HG03045 (cell line): ENCODE measurements at regions not wholly inside any gene's neighbourhood (a gene's known extent, or its start where the extent isn't known, plus 50 kb on each side); places are given as distances from the start of the nearest gene placed in this dataset.
"Not testable (repeated sequence)": the region's sequence is repeated elsewhere in the genome, so short reads cannot be mapped to it uniquely, and the experiment has no call there.

Experiments
- ATAC-seq: cut with Tn5 transposase; IDR thresholded peaks from one replicate; pipeline ENCODE4 v1.9.1; 2021; ENCODE audit warnings: mild to moderate bottlenecking, moderate library complexity; ENCODE audit not compliant: unreplicated experiment

DNA sequence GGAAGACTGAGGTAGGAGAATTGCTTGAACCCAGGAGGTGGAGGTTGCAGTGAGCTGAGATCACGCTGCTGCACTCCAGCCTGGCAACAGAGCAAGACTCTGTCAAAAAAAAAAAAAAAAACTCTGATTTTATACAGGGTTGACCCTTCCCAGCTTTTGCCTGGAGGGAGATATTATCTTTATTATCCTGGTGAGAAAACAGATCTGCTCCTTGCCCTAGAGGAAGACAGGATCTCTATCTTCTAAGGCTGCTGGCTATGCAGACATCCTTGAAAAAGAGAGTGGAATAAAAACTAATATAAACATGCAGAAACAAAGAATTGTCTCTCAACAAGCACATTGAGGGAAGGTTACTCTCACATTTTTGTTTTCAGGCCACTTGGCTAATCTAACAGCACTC is 1503.4 kb upstream of the WWC1 start:
- no peak for ATAC-seq

DNA sequence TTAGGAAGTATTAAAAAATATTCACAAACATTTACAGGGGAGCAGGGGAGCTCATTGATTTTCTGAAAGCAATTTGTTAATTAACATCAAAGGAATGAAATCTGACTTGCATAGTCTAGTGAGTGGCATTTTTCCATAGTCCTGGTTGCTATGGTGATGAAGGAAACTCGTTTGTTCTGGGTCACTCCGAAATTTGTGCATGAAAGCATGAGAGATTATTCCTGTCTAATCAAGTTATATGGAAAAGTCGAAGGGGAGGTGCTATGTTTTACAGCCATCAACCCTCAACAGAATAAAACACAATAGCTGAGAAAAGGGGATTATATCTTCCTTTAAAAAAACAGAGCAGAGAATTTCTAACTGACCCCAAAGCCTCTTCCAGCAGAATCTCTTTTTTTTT is 1495.7 kb upstream of the WWC1 start:
- ATAC-seq, result no peak

DNA sequence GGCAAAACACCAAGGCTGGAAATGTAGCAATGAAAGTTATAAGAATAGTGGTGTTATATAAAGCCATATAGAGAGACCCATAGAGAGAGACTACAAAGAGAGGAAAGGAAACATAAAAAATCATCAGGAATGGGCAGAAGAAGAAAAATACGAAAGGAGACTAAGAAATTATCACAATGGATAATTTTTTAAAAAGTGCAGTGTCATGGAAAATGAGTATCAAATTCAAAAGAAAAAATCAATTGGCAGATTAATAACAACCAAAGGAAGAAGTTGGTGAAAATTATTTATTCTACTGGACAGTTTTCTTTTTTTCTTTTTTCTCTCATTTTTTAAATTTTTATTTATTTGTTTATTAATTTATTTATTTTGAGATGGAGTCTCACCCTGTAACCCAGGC is 1488.4 kb upstream of the WWC1 start:
- no peak for ATAC-seq

DNA sequence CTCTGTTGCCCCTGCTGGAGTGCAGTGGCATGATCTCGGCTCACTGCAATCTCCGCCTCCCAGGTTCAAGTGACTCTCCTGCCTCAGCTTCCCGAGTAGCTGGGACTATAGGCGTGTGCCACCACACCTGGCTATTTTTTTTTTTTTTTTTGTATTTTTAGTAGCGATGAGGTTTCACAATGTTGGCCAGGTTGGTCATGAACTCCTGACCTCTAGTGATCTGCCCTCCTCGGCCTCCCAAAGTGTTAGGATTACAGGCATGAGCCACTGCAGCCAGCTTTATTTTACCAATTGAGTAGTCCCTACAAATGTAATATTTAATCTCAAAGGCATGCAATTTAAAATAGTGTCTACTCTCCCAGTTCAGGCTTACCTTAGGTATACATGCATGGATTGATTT is 1487.2 kb upstream of the WWC1 start:
- not testable (repeated sequence) for ATAC-seq

DNA sequence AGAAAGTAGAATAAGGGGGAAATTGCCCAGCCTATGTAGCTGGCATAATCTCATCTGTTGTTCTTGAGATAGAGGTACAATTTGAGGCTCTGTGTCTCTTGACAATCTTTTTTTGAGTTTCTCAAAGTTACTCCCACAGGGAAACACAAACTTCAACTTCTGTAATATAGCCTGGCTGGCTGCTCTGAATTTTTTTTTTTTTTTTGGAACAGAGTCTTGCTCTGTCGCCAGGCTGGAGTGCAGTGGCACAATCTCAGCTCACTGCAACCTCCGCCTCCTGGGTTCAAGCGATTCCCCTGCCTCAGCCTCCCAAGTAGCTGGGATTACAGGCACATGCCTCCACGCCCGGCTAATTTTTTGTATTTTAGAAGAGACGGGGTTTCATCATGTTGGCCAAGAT is 1486.8 kb upstream of the WWC1 start:
- not testable (repeated sequence) for ATAC-seq

DNA sequence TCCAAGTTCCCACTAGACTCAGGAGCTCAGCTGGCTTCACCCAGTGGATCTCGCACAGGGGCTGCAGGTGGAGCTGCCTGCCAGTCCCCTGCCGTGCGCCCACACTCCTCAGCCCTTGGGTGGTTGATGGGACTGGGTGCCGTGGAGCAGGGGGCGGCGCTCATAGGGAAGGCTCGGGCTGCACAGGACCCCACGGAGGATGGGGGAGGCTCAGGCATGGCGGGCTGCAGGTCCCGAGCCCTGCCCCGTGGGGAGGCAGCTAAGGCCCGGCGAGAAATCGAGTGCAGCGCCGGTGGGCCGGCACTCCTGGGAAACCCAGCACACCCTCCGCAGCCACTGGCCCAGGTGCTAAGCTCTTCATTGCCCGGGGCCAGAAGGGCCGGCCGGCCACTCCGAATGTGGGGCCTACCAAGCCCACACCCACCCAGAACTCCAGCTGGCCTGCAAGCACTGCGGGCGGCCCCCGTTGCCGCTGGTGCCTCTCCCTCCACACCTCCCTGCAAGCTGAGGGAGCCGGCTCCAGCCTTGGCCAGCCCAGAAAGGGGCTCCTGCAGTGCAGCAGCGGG is 1481.3 kb upstream of the WWC1 start:
- not testable (repeated sequence) for ATAC-seq

DNA sequence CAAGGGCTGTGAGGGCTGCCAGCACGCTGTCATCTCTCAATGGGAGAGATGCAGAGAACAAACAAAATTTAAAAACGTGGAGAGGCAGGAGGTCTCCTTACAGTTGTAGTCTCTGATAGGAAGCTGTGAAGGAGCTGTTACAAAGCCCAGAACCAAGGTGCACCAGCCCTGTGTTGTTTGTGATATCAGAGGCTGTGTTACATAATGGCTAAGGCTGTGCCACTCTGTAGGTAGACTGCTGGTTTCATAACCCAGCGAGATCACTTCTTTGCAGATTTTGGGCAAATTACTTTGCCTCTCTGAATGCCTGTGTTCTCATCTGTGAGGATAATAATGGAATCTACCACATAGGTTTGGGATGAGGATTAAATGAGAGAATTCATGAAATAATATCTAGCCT is 1480.7 kb upstream of the WWC1 start:
- ATAC-seq, result no peak

DNA sequence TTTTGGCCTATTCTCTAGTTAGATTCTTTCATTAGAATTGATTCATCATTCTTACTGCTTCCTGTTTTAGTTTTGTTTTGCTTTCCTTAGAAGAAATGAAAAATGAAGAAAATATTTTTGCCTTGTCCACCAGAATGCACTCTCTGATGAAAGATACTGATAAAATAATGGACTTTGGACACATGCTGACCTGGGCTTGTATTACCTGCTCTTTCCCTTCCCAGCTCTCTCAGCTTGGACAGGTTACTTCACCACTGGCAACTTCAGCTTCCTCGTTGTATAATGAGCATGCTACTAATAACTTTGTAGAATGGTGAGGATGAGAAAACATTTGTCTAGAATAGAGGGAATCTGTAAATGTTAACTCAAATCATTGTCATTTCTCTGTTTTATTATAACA is 1468.1 kb upstream of the WWC1 start:
- ATAC-seq, result no peak

DNA sequence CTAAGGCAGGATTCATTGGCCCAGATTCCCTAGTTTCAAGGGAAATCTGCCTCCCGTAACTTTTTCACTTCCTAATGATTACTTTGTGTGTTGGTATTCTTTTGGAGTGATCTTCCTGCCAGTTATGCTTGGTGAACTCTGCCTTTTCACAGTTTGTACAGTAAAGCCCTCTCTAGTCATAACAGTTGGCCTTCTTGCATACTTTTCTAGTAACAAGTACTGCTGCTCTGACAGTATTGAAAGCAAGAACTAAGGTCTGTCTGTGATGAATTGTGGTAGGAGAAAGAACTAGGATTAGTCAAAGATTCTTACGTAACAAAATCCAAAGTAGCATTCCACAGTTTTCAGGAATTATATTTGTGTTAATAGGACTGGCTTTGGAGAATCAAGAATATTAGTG is 1457.2 kb upstream of the WWC1 start:
- no peak for ATAC-seq

DNA sequence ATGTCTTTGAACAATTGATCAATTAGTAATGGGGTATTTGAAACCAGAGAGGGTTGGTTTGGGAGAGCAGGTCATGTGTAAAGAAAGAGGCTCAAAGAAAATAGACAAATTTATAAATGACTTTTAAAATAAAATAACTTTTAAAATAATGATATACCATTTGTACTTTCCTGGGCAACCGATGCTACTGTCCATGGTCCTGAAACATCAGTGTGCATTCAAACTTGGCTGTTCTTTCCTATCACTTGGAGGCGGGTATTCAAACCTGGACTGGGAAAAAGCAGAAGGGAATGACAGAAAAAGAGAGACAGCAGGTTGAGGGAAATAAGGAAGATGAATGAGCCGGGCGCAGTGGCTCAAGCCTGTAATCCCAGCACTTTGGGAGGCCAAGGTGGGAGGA is 1446.4 kb upstream of the WWC1 start:
- no peak for ATAC-seq

DNA sequence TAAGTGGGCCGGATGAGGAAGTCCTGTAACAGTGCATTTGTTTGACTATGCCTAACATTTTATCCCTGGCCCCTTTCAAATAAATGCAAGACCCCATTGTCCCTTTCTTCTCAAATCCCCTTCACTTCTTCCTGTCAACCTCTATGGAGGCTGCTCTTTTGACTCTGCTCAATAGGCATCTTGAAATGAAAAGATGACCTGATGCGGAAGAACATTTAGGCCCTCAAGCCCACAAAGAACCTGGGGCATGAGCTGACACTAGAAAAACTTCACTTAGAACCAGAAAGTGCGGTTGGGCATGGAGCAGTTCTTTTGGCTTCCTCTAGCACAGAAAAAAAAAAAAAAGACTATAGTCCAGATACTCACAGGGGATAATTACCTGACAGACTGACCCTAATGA is 1434.7 kb upstream of the WWC1 start:
- no peak for ATAC-seq

DNA sequence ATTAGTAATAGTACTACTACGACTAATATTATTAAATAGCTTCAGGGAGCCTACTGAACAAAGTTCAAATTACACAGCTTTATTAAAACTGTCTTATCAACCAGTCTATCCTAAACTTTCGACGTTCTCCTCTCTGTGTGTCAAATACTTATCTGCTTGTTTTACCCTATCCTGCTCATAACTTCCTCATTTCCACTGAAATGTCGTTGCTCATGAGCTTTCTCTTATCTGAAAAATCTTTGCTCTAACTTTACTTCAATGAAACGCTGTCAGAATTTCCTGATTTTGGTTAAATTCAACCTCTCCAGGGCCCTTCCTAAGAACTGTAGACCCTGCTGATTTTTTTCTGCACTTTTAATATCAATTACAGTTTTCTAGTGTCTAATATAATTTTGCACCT is 1431.0 kb upstream of the WWC1 start:
- no peak for ATAC-seq

DNA sequence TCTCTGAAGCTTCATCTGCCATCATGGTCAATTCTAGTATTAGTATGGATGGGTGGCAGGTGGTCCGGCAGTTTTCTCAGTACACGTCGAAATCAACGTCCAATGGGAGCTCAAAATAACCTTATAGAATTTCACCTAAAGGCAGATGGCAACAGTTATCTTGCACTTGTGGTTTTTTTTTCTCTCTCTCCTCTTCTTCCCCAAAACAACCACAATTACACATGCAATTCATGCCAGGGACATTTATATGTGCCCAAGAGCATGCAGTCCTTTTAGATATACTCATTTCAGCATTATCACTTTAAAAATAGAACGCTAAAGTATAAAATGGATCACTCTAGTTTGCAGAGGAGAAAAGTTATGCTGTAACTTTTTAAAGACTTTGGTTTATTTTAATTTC is 1428.9 kb upstream of the WWC1 start:
- no peak for ATAC-seq

DNA sequence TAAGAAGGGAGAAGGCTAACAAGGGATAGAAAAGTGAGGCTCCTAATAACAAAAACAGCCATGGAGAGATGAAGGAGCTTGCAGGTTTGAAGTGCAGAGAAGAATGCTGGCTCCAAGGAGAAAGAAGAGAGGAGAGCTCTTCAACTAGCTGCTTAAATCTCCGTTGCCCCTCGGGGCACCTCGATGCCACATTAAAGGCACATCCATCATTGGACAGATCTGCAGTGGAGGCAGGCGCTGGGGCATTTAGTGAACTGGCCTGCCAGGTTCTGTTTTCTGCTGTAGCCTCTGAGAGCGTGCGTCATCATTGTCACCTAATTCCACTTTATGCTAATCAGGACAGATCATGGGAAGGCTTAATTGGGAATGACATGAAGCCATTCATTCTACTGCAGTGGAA is 1426.2 kb upstream of the WWC1 start:
- ATAC-seq, result no peak

DNA sequence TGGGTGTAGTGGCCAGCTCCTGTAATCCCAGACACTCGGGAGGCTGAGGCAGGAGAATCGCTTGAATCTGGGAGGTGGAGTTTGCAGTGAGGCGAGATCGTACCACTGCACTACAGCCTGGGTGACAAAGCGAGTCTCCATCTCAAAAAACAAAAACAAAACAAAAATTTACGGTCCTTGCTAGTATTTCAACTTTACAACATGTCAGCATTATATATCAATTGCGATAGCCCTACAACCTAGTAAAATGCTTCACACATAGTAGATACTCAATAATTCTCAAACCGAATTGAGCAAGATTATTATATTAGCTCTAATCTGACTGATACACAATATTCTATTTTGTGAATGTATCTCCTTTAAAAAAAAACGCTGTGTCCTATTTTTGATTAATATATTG is 1411.0 kb upstream of the WWC1 start:
- ATAC-seq, result no peak

DNA sequence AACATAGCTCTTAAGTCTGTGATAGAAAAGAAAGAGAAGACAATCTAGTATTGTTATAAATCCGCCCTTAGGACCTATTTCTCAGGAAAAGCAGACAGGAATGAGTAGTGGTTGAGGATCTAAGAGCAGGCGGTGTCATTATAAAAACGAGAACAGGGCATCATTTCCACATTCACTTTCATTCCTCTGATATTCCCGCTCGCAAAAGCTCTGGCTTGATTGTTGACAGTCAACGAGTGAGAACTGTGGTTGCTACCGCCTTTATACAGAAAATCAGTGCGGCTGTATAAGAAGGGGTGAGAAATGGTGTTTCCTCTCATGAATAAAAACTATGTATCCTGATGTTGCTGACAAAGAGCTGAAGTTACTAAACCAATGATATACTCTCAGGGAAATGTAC is 1409.6 kb upstream of the WWC1 start:
- ATAC-seq, result no peak

DNA sequence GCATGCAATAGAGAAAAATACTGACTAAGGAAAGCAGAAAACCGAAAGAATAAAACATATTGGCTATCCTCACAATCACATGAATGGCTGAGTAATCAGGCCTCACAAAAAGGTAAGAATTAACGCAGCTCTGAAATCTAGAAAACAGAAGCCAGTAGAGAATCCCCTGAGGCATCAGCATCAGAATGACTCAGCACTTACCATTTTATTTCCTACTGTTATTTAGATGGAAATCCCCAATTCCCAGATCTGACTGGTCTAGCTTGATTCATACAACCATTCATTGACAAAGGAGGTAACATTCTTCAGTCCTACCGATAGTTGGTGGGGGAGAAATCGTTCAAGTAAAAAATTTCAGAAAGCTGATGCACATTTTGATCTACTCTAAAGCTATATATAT is 1408.4 kb upstream of the WWC1 start:
- no peak for ATAC-seq

DNA sequence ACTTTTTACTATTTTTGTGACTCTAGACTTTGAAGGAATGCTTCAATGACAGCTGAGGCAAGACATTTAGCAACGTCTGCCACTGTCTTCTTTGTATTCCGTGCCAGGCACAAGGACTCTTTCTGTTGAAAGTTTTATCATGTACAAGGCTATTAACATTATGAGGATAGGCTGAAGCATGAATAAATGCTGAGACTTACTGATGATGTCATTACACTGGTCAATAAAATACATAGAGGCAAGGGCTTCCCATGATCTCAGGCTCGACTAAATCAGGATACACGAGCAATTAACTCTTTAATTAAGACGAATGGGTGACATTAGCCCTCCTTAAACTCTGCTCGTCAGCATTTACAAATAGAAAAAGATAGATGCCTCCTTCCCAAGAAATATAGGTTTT is 1393.3 kb upstream of the WWC1 start:
- ATAC-seq, result no peak

DNA sequence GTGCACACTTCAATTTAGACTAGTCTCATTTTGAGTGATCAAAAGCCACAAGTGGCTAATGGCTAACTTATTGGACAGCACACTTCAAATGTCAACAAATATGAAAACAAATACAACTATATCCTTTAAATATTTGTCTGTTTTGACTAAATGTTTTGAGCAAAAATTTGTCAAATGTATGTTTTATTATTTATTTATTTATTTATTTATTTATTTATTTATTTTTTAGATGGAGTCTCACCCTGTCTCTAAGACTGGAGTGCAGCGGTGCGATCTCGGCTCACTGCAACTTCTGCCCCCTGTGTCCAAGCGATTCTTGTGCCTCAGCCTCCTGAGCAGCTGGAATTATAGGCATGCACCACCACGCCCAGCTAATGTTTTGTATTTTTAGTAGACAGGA is 1392.1 kb upstream of the WWC1 start:
- no peak for ATAC-seq

DNA sequence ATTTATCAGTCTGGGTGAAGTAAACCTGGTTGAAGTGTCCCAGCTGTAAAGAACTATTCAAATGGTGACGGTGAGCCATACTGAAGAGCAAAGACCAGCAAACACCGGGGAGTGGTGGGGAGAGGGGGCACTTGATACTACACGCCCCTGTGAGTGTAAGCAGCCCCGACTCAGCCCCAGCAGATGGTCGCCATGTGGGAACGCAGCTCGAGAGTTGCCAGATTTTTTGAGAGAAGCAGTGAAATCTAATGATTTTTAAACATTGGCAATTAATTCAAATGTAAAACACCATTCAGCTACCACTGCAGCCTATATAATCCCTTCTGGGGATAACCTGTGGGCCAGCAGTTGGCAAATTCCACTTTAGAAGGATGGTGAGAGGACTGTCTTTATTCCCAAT is 1386.9 kb upstream of the WWC1 start:
- no peak for ATAC-seq

DNA sequence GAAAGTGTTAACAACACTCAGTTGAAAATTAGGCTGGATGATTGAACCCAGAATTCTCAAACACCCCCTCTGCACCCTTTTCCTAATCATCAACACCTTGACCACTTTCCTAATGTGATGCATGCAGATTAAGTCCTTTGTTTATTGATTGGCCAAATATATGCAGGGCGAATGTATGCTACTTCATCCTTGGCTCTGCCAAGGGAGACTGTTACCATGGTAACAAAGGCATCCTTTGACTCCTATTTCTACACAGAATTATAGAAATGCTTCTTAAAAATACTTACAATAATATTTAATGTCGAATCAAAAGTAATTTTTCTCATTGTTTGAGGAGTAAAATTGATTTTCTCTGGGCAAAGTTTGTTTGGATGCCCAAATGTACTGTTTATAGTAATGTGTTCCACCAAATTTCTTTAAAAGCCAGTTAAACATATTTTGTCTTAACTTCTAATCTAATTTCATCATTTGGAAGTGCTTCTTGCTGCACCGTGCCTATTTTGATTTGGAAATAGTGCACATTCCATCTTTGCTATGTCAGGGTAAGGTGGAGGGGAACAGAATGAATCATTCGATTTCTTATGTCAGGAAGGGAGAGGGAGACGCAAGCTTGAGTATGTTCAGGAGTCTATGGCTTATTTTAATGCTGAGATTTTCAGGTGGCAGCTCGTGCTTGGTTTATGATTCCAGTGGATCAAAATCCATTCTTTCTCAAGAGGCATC is 1384.3 kb upstream of the WWC1 start:
- ATAC-seq, result no peak

DNA sequence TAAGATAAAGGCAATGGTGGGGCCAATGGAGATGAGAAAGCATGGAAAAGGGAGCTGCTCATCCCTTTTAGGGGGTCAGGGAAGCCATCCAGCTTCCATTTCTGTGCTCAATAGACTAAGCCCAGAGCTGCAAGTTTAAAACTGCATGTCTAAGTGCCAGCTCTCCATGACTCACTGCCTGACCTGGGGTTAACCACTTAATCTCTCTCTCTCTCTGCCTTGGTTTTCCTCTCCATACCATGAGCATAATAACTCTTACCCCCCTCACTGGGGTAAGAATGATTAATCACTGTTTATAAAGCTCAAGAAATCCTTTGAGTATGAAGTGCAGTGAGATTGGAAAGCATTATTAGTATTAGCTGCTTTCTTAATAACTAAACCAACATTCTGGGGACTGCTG is 1382.4 kb upstream of the WWC1 start:
- ATAC-seq, result no peak

DNA sequence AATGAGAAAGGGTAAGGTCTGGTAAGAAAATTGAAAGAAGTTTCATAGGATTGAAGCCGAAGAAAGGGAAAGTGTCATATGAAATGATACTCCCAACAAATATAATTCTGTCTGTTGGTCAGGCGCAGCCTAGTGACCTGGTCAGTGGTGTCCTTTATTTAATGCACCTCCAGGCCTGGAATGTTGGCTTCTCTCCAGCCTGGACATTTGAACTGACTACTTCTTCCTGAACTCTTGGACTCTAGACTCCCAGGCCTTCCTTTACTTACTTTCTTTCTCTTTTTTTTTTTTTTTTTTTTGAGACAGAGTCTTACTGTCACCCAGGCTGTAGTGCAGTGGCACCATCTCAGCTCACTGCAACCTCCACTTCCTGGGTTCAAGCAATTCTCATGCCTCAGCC is 1381.5 kb upstream of the WWC1 start:
- no peak for ATAC-seq
